ENCODE measurements at regions not wholly inside any gene's neighbourhood (a gene's known extent, or its start where the extent isn't known, plus 50 kb on each side); places are given as distances from the start of the nearest gene placed in this dataset.

DNA sequence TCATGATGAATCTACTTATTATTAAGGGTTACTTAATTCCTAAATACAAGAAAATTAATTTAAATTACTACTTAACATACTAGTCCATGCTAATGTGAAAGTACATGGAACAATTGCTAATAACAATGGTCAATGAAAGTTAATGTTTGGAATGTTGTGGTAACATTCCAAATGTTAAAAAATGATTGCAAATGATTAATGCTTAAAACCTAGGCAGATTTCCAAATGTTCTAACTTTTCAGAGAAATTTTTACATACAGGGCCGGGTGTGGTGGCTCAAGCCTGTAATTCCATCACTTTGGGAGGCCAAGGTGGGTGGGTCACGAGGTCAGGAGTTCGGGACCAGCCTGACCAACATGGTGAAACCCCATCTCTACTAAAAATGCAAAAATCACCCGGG is 1851.3 kb upstream of the PCDH7 start:
- no peaks in the 10 kb centered on the region for H3K4me1 ChIP-seq
- no peak for TF ChIP-seq Cebpa-rat (IDR thresholded peaks at IDR 0.05)
- no peak overlapping the region for H3K4me3 ChIP-seq
- no peaks in the 10 kb centered on the region for H4K20me1 ChIP-seq
- no peaks in the 10 kb centered on the region for H3K27me3 ChIP-seq
- no peak overlapping the region for H3K4me2 ChIP-seq
- H3K36me3 ChIP-seq = no peaks in the 10 kb centered on the region
- no peaks in the 10 kb centered on the region; a peak in 1 of 22 replicates for H3K9me3 ChIP-seq (replicated peaks in 1 of 11)
- no peak overlapping the region for H3K27ac ChIP-seq
- no peak overlapping the region for H3K9ac ChIP-seq

DNA sequence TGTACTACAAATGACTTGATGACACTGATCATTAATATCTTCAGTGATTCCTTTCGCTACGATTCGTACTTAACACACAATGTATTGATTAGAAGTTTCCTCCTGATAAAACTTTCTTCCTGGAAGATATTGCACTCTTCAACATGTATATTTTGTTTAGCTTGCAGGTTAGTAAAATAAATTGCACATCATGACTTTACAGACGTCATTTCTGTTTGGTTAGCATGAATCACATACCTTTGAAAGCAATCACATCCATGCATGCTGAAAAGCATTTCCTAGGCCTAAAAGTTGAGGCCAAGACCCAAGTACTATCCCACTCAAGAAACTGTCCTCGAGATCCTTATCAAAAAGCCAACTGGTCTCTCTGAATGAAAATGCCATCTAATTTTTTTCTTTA is 1841.0 kb upstream of the PCDH7 start:
- Histone ChIP-seq H3K4me3 (no peak overlapping the region), H3K9me3 (replicated peaks in 1 of 11) (no peaks in the 10 kb centered on the region), H3K36me3 (no peaks in the 10 kb centered on the region), H3K27me3 (no peaks in the 10 kb centered on the region), H3K4me1 (no peaks in the 10 kb centered on the region), H4K20me1 (no peaks in the 10 kb centered on the region), H3K4me2 (no peak overlapping the region), H3K9ac (no peak overlapping the region), H3K27ac (no peak overlapping the region)
- TF ChIP-seq Cebpa-rat (IDR thresholded peaks at IDR 0.05) = no peak

GRCh38 chr4:28879900-28880299 is 1840.3 kb upstream of the PCDH7 start:
- no peak overlapping the region for H3K4me3 ChIP-seq
- no peak overlapping the region for H3K9ac ChIP-seq
- no peaks in the 10 kb centered on the region for H3K36me3 ChIP-seq
- no peaks in the 10 kb centered on the region for H4K20me1 ChIP-seq
- no peaks in the 10 kb centered on the region for H3K27me3 ChIP-seq
- H3K27ac ChIP-seq = no peak overlapping the region
- no peaks in the 10 kb centered on the region for H3K9me3 ChIP-seq (replicated peaks in 1 of 11)
- H3K4me1 ChIP-seq = no peaks in the 10 kb centered on the region
- no peak overlapping the region for H3K4me2 ChIP-seq
- TF ChIP-seq Cebpa-rat (IDR thresholded peaks at IDR 0.05) = no peak

DNA sequence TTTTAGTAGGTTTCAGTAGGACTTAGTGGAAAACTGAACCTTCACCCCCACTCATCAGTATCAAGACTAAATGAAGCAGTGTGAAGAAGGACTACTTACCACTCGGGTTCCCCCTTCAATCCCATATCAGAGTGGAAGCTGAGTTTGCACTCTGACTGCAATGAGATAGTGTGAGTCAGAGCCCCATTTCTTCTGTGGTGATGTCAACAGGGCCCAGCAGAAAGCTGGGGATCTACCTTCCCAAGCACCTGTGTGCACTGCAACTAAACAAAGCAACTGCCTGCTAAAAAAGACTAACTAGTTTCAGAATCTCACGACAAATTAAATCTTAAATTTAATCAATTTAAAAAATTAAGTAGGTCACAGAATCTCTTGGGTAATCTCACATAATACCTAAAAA is 1837.0 kb upstream of the PCDH7 start:
- Histone ChIP-seq H3K36me3 (no peaks in the 10 kb centered on the region), H3K4me1 (no peaks in the 10 kb centered on the region), H3K27me3 (no peaks in the 10 kb centered on the region), H3K27ac (no peak overlapping the region), H3K4me2 (no peak overlapping the region), H3K9me3 (replicated peaks in 1 of 11) (no peaks in the 10 kb centered on the region), H3K4me3 (no peak overlapping the region), H4K20me1 (no peaks in the 10 kb centered on the region), H3K9ac (no peak overlapping the region)
- TF ChIP-seq Cebpa-rat (IDR thresholded peaks at IDR 0.05) = no peak

DNA sequence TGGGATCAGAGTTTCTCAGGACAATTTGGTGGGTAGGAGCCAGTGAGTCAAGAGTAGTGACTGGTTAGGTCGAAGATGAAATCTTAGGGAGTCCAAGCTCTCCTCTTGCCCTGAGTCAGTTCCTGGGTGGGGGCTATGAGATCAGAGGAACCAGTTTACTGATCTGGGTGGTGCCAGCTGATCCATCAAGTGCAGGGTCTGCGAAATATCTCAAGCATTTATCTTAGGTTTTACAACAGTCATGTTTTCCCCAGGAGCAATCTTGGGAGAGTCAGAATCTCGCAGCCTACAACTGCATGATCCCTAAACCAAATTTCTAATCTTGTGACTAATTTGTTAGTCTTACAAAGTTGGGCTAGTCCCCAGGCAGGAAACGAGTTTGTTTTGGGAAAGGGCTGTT is 1833.2 kb upstream of the PCDH7 start:
- Histone ChIP-seq H3K4me3 (no peak overlapping the region), H3K9ac (no peak overlapping the region), H4K20me1 (no peaks in the 10 kb centered on the region), H3K4me2 (no peak overlapping the region), H3K9me3 (replicated peaks in 1 of 11) (no peaks in the 10 kb centered on the region), H3K4me1 (no peaks in the 10 kb centered on the region), H3K27me3 (no peaks in the 10 kb centered on the region), H3K36me3 (no peaks in the 10 kb centered on the region), H3K27ac (no peak overlapping the region)
- TF ChIP-seq Cebpa-rat (IDR thresholded peaks at IDR 0.05) = no peak

DNA sequence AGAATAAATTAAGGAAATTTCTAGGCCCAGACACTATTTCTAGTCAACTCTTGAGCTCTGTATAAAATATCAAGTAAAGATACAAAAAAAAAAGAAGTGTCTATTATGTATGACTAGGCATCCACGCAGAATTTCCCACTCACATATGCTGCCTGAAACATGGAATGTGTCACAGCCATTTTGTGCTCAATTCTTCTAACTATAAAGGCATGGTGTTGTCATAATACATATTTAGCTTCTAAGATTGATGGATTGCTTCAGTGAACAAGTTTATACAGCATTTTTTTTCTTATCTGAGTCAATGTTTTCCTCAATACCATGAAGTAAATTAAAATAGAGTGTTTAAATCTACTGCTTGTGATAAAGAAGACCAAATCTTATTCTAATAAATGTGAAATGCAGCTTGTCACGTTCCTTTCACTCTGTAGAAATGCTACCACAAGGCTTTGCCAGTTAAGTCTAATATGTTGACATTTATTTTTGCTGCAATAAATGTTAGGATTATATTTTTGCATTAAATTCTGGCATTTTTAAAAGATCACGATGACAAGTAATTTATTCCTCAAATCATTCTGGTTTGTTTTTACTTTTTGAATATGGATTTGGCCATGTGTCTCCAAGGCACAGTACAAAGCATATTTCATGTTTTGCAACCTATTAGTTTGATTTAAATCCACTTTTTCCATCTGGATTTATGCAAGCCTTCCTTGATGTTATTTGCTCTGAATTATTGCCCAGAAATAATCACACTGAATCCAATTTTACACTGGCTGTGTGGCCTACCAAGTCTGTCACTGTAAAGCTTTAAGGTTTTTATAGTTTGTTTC is 1829.0 kb upstream of the PCDH7 start:
- Histone ChIP-seq H3K9me3 (replicated peaks in 1 of 11) (peaks cover 5 to 18% (median 16%) of the 10 kb centered on the region in 11 experiments; a peak in 17 of 22 replicates), H3K27me3 (no peaks in the 10 kb centered on the region), H4K20me1 (no peaks in the 10 kb centered on the region), H3K4me1 (no peaks in the 10 kb centered on the region), H3K27ac (no peak overlapping the region), H3K4me2 (no peak overlapping the region), H3K9ac (no peak overlapping the region), H3K4me3 (no peak overlapping the region), H3K36me3 (no peaks in the 10 kb centered on the region)
- TF ChIP-seq Cebpa-rat (IDR thresholded peaks at IDR 0.05) = no peak

- no peak for TF ChIP-seq Cebpa-rat (IDR thresholded peaks at IDR 0.05)
- H3K4me1 ChIP-seq = no peaks in the 10 kb centered on the region
- no peaks in the 10 kb centered on the region for H3K27me3 ChIP-seq
- H3K36me3 ChIP-seq = no peaks in the 10 kb centered on the region
- no peak overlapping the region for H3K27ac ChIP-seq
- H3K9ac ChIP-seq = no peak overlapping the region
- no peak overlapping the region for H3K4me3 ChIP-seq
- H3K9me3 ChIP-seq (replicated peaks in 1 of 11) = no peaks in the 10 kb centered on the region
- H4K20me1 ChIP-seq = no peaks in the 10 kb centered on the region
- no peak overlapping the region for H3K4me2 ChIP-seq
These were observed 1806.7 kb upstream of the PCDH7 start for GRCh38 chr4:28913466-28913865.

- Histone ChIP-seq H3K27me3 (no peaks in the 10 kb centered on the region), H3K9ac (no peak overlapping the region), H3K4me2 (no peak overlapping the region), H3K9me3 (replicated peaks in 1 of 11) (no peaks in the 10 kb centered on the region), H3K36me3 (no peaks in the 10 kb centered on the region), H3K4me3 (no peak overlapping the region), H3K27ac (no peak overlapping the region), H3K4me1 (no peaks in the 10 kb centered on the region), H4K20me1 (no peaks in the 10 kb centered on the region)
- no peak for TF ChIP-seq Cebpa-rat (IDR thresholded peaks at IDR 0.05)
These were observed 1803.6 kb upstream of the PCDH7 start for GRCh38 chr4:28916585-28916984.

- H3K9ac ChIP-seq = no peak overlapping the region
These were observed 1801.3 kb upstream of the PCDH7 start for GRCh38 chr4:28918871-28919270.

GRCh38 chr4:28921886-28922285 is 1798.3 kb upstream of the PCDH7 start:
- no peak for TF ChIP-seq Cebpa-rat (IDR thresholded peaks at IDR 0.05)
- H3K27me3 ChIP-seq = no peaks in the 10 kb centered on the region
- no peaks in the 10 kb centered on the region for H3K9me3 ChIP-seq (replicated peaks in 1 of 11)
- no peaks in the 10 kb centered on the region for H4K20me1 ChIP-seq
- no peak overlapping the region for H3K9ac ChIP-seq
- no peak overlapping the region for H3K27ac ChIP-seq
- no peaks in the 10 kb centered on the region for H3K36me3 ChIP-seq
- no peak overlapping the region for H3K4me2 ChIP-seq
- no peak overlapping the region for H3K4me3 ChIP-seq
- no peaks in the 10 kb centered on the region for H3K4me1 ChIP-seq

More at GRCh38 chr4:28918871-28919270, 1801.3 kb upstream of the PCDH7 start:
- no peak overlapping the region for H3K4me3 ChIP-seq
- no peaks in the 10 kb centered on the region for H3K36me3 ChIP-seq
- H4K20me1 ChIP-seq = no peaks in the 10 kb centered on the region
- no peak overlapping the region for H3K27ac ChIP-seq
- no peak overlapping the region for H3K4me2 ChIP-seq
- H3K9me3 ChIP-seq (replicated peaks in 1 of 11) = no peaks in the 10 kb centered on the region
- TF ChIP-seq Cebpa-rat (IDR thresholded peaks at IDR 0.05) = no peak
- H3K27me3 ChIP-seq = no peaks in the 10 kb centered on the region
- no peaks in the 10 kb centered on the region for H3K4me1 ChIP-seq

Measured in BLaER1 treated with 17β-estradiol and CSF1 and Interleukin-3, amounts not matched to agents 10 nM and 100 nM (cell line).